GM12878 (cell line): ENCODE measurements at regions not wholly inside any gene's neighbourhood (a gene's known extent, or its start where the extent isn't known, plus 50 kb on each side); places are given as distances from the start of the nearest gene placed in this dataset.

Source experiments
- ATAC-seq: fragments of 200-7000 bp; cut with Tn5 transposase; 3 replicates; pipeline ENCODE4 v1.9.1; 2020; ENCODE audit warnings: mild to moderate bottlenecking, moderate library complexity
- BruUV-seq: library from RNA; stranded (reverse); fragments of 400-500 nt; replicated peaks from 2 replicates; lab custom pipeline; 2021; lab: Mats Ljungman, UMichigan
- CTCF ChIA-PET: fragments of 300-600 bp; sonication (Branson Sonifier 250); formaldehyde crosslinking; extraction: SDS; loops from one replicate; lab custom pipeline; 2021; ENCODE audit warnings: inconsistent platforms; lab: Yijun Ruan, JAX
- POLR2A ChIA-PET: fragments of 350-600 bp; formaldehyde crosslinking; extraction: SDS; loops from one replicate; lab custom pipeline; 2021; ENCODE audit warnings: inconsistent platforms; lab: Charles Lee
- RAD21 ChIA-PET: fragments of 300-600 bp; sonication (Branson Sonifier 250); formaldehyde crosslinking; loops from one replicate; lab custom pipeline; 2023; ENCODE audit warnings: antibody characterized with exemption; ENCODE audit not compliant: unreplicated experiment; lab: Charles Lee
- SMC1A ChIA-PET: fragments of 300-600 bp; sonication (Branson Sonifier 250); formaldehyde crosslinking; loops from one replicate; lab custom pipeline; 2023; ENCODE audit not compliant: unreplicated experiment, uncharacterized antibody; lab: Charles Lee
- DNase-seq: peaks from one replicate; pipeline ENCODE4 v3.0.0-alpha.2; 2011; ENCODE audit warnings: low read depth, low spot score
- FAIRE-seq: peaks from 3 replicates; lab custom pipeline; 2011; peaks lifted over from hg19 to GRCh38; lab: Jason Lieb, UNC
- H2AFZ ChIP-seq: 2 replicates; pipeline ENCODE4 v1.6.0; 2011; ENCODE audit warnings: low read depth, low read length, control low read depth; ENCODE audit not compliant: control insufficient read depth
- H3K27ac ChIP-seq: 2 replicates; pipeline ENCODE4 v1.5.1; 2011; ENCODE audit warnings: control low read depth; ENCODE audit not compliant: control insufficient read depth, insufficient read depth
- H3K27me3 ChIP-seq, 2 experiments: replicated peaks in 1 of 2; 2 replicates each; pipeline versions ENCODE4 v1.6.0 to v1.6.1; 2011; ENCODE audit warnings: low read length in 1 of 2; ENCODE audit not compliant: control insufficient read depth in 2 of 2, insufficient read depth in 2 of 2
- H3K36me3 ChIP-seq, 2 experiments: 2 replicates each; pipeline ENCODE4 v1.5.1; 2011; ENCODE audit warnings: low read length in 1 of 2; ENCODE audit not compliant: control insufficient read depth in 2 of 2, insufficient read depth in 2 of 2
- H3K4me1 ChIP-seq: 2 replicates; pipeline ENCODE4 v1.6.1; 2011; ENCODE audit warnings: mild to moderate bottlenecking, low read length, moderate library complexity, mixed read lengths; ENCODE audit not compliant: control insufficient read depth, insufficient read depth
- H3K4me2 ChIP-seq: 2 replicates; pipeline ENCODE4 v1.6.0; 2011; ENCODE audit warnings: control low read depth; ENCODE audit not compliant: control insufficient read depth, insufficient read depth
- H3K4me3 ChIP-seq: fragments of 200-600 bp; sonication (generic); 2 replicates; pipeline ENCODE4 v1.5.1; 2016
- H3K79me2 ChIP-seq: 2 replicates; pipeline ENCODE4 v1.6.0; 2011; ENCODE audit warnings: low read length; ENCODE audit not compliant: control insufficient read depth, insufficient read depth
- H3K9ac ChIP-seq: 2 replicates; pipeline ENCODE4 v1.8.0; 2011; ENCODE audit warnings: low read length, control low read depth, mixed read lengths; ENCODE audit not compliant: control insufficient read depth, insufficient read depth
- H3K9me3 ChIP-seq: replicated peaks from 3 replicates; pipeline ENCODE4 v1.5.1; 2011; ENCODE audit warnings: mild to moderate bottlenecking, low read length; ENCODE audit not compliant: control insufficient read depth, insufficient read depth
- H4K20me1 ChIP-seq: 2 replicates; pipeline ENCODE4 v1.6.0; 2011; ENCODE audit not compliant: control insufficient read depth, insufficient read depth
- CBX5 ChIP-seq: sonication (generic); IDR thresholded peaks from 2 replicates; pipeline ENCODE4 v1.6.1; 2016; ENCODE audit warnings: low read depth, moderate library complexity, mild to moderate bottlenecking, inconsistent platforms
- E2F8 ChIP-seq: fragments of 450-650 bp; IDR thresholded peaks from 2 replicates; pipeline ENCODE4 v1.6.1; 2018; ENCODE audit warnings: mild to moderate bottlenecking, low read depth, moderate library complexity; ENCODE audit not compliant: partially characterized antibody
- FOXK2 ChIP-seq: fragments of 450-650 bp; IDR thresholded peaks from 2 replicates; pipeline ENCODE4 v1.6.1; 2017; ENCODE audit warnings: mild to moderate bottlenecking, moderate library complexity
- IRF3 ChIP-seq: fragments of 450-650 bp; IDR thresholded peaks from 2 replicates; pipeline ENCODE4 v1.6.1; 2014; ENCODE audit warnings: mild to moderate bottlenecking
- MEF2B ChIP-seq: fragments of 450-650 bp; IDR thresholded peaks from 2 replicates; pipeline ENCODE4 v1.6.1; 2018; ENCODE audit warnings: mild to moderate bottlenecking, moderate library complexity; ENCODE audit not compliant: partially characterized antibody, poor library complexity, severe bottlenecking
- SMAD5 ChIP-seq: IDR thresholded peaks from 2 replicates; pipeline ENCODE4 v1.6.1; 2016; ENCODE audit warnings: antibody characterized with exemption, low read depth
- SRF ChIP-seq, 2 experiments: IDR thresholded peaks; 2 replicates each; pipeline ENCODE4 v1.6.1; 2011; ENCODE audit warnings: low read depth in 2 of 2, low read length in 2 of 2, mild to moderate bottlenecking in 1 of 2, moderate library complexity in 1 of 2
- ZBED1 ChIP-seq: IDR thresholded peaks from 2 replicates; pipeline ENCODE4 v1.6.1; 2016; ENCODE audit warnings: borderline replicate concordance
- ZNF207 ChIP-seq: fragments of 450-650 bp; IDR thresholded peaks from 2 replicates; pipeline ENCODE4 v1.6.1; 2014; ENCODE audit warnings: antibody characterized with exemption, mild to moderate bottlenecking, borderline replicate concordance
- ZNF24 ChIP-seq: fragments of 450-650 bp; IDR thresholded peaks from 2 replicates; pipeline ENCODE4 v1.6.1; 2017; ENCODE audit warnings: antibody characterized with exemption, mild to moderate bottlenecking
- WGBS: methylation state at CpG from one replicate; pipeline ENCODE4 v1.1.6; 2016; ENCODE audit warnings: low lambda C conversion rate; ENCODE audit not compliant: insufficient replicate concordance, insufficient coverage; ENCODE audit errors: missing lambda C conversion rate; 5-methylcytosine and 5-hydroxymethylcytosine counted together
- in situ Hi-C: fragments of 300-500 bp; cut with MboI; formaldehyde crosslinking; loops from 9 replicates; pipeline ENCODE4 v1.14.3; 2018; ENCODE audit warnings: mixed read lengths
- intact Hi-C: fragments of 100-400 bp; cut with micrococcal nuclease; formaldehyde crosslinking; loops from one replicate; pipeline ENCODE4 v1.14.2; 2022; ENCODE audit not compliant: unreplicated experiment
- TF ChIP-seq, protein P1 (sequence below): fragments of 450-650 bp; IDR thresholded peaks from 2 replicates; pipeline ENCODE4 v1.6.1; 2017; ENCODE audit warnings: mild to moderate bottlenecking, moderate library complexity
- TF ChIP-seq, protein P2 (sequence below): IDR thresholded peaks from 2 replicates; pipeline ENCODE4 v1.6.1; 2011; ENCODE audit warnings: low read depth, mild to moderate bottlenecking, low read length, moderate library complexity, borderline replicate concordance; ENCODE audit errors: extremely low read depth
- TF ChIP-seq, protein P3 (sequence below): fragments of 150-350 bp; IDR thresholded peaks from 2 replicates; pipeline ENCODE4 v1.6.1; 2016; ENCODE audit warnings: low read depth, low read length

DNA sequence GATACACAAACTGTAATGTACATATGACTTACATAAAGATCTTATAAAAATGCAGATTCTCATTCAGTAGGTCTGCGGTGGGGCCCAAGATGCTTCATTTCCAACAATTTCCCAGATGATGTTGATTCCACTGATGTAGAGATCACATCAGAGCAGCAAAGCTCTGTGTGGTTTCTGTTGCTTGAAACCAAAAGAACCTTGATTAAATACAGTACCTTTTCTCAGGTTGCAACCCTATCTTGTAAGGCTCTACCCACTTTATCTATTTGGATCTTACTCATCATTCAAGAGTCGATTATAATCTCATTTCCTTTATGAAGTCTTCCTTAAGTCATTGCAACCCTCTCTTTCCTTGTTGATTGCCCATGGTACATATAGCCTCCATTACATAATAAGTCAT is 816.8 kb downstream of the RPA4 start:
- ChIA-PET RAD21 (no interaction called here), POLR2A (no interaction called here), SMC1A (interaction anchor here (0.6 kb wide), 2 partner anchors 18 to 1332 kb away, joined by 3 to 4 read pairs; no protein-coding TSS in a partner anchor), CTCF (interaction anchor here (0.7 to 1.2 kb wide), 2 partner anchors 31 to 689 kb away, joined by 4 read pairs; no protein-coding TSS in a partner anchor)
- intact Hi-C loops (no loop called here), in situ Hi-C loops (no loop called here)
- Histone ChIP-seq H3K4me3 (no peak overlapping the region), H3K79me2 (no peaks in the 10 kb centered on the region), H3K4me1 (no peaks in the 10 kb centered on the region), H3K27me3 (no peaks in the 10 kb centered on the region), H3K36me3 (no peaks in the 10 kb centered on the region), H3K9me3 (no peaks in the 10 kb centered on the region), H3K4me2 (no peak overlapping the region), H4K20me1 (no peaks in the 10 kb centered on the region), H3K27ac (no peak overlapping the region), H2AFZ (no peak overlapping the region), H3K9ac (no peak overlapping the region)
- ATAC-seq (no peak), FAIRE-seq (no peak), DNase-seq (no peak)
- WGBS, result 45% methylated on average over 2 of the region's 2 CpGs
- BruUV-seq, result no TSS peak
- TF ChIP-seq ZBED1 (no peak), ZNF24 (no peak), SMAD5 (no peak), MEF2B (no peak), FOXK2 (no peak), E2F8 (no peak), ZNF207 (no peak), CBX5 (no peak), SRF (IDR thresholded peaks at IDR 0.05; ENCODE audit: low read depth in 2 of 2, low read length in 2 of 2) (no peak), IRF3 (no peak)
- TF ChIP-seq, protein P1, sequence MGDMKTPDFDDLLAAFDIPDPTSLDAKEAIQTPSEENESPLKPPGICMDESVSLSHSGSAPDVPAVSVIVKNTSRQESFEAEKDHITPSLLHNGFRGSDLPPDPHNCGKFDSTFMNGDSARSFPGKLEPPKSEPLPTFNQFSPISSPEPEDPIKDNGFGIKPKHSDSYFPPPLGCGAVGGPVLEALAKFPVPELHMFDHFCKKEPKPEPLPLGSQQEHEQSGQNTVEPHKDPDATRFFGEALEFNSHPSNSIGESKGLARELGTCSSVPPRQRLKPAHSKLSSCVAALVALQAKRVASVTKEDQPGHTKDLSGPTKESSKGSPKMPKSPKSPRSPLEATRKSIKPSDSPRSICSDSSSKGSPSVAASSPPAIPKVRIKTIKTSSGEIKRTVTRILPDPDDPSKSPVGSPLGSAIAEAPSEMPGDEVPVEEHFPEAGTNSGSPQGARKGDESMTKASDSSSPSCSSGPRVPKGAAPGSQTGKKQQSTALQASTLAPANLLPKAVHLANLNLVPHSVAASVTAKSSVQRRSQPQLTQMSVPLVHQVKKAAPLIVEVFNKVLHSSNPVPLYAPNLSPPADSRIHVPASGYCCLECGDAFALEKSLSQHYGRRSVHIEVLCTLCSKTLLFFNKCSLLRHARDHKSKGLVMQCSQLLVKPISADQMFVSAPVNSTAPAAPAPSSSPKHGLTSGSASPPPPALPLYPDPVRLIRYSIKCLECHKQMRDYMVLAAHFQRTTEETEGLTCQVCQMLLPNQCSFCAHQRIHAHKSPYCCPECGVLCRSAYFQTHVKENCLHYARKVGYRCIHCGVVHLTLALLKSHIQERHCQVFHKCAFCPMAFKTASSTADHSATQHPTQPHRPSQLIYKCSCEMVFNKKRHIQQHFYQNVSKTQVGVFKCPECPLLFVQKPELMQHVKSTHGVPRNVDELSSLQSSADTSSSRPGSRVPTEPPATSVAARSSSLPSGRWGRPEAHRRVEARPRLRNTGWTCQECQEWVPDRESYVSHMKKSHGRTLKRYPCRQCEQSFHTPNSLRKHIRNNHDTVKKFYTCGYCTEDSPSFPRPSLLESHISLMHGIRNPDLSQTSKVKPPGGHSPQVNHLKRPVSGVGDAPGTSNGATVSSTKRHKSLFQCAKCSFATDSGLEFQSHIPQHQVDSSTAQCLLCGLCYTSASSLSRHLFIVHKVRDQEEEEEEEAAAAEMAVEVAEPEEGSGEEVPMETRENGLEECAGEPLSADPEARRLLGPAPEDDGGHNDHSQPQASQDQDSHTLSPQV, result no peak
- TF ChIP-seq, protein P2, sequence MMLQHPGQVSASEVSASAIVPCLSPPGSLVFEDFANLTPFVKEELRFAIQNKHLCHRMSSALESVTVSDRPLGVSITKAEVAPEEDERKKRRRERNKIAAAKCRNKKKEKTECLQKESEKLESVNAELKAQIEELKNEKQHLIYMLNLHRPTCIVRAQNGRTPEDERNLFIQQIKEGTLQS, result no peak
- TF ChIP-seq, protein P3, sequence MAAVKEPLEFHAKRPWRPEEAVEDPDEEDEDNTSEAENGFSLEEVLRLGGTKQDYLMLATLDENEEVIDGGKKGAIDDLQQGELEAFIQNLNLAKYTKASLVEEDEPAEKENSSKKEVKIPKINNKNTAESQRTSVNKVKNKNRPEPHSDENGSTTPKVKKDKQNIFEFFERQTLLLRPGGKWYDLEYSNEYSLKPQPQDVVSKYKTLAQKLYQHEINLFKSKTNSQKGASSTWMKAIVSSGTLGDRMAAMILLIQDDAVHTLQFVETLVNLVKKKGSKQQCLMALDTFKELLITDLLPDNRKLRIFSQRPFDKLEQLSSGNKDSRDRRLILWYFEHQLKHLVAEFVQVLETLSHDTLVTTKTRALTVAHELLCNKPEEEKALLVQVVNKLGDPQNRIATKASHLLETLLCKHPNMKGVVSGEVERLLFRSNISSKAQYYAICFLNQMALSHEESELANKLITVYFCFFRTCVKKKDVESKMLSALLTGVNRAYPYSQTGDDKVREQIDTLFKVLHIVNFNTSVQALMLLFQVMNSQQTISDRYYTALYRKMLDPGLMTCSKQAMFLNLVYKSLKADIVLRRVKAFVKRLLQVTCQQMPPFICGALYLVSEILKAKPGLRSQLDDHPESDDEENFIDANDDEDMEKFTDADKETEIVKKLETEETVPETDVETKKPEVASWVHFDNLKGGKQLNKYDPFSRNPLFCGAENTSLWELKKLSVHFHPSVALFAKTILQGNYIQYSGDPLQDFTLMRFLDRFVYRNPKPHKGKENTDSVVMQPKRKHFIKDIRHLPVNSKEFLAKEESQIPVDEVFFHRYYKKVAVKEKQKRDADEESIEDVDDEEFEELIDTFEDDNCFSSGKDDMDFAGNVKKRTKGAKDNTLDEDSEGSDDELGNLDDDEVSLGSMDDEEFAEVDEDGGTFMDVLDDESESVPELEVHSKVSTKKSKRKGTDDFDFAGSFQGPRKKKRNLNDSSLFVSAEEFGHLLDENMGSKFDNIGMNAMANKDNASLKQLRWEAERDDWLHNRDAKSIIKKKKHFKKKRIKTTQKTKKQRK, result no peak
